Activated CD4-positive, alpha-beta memory T cell treated with anti-CD3 and anti-CD28 coated beads, Interleukin-2, amount 10 ng/mL, durations not matched to agents 7 days and 5 days (primary cell): ENCODE measurements at regions not wholly inside any gene's neighbourhood (a gene's known extent, or its start where the extent isn't known, plus 50 kb on each side); places are given as distances from the start of the nearest gene placed in this dataset.
"Not testable (repeated sequence)": the region's sequence is repeated elsewhere in the genome, so short reads cannot be mapped to it uniquely, and the experiment has no call there.

Source experiments
- CTCF ChIA-PET: fragments of 350-600 bp; sonication (Branson Sonifier 250); formaldehyde crosslinking; loops from one replicate; lab custom pipeline; 2021; ENCODE audit warnings: antibody characterized with exemption, inconsistent platforms; lab: Charles Lee
- POLR2A ChIA-PET: fragments of 350-600 bp; sonication (Branson Sonifier 250); formaldehyde crosslinking; loops from one replicate; lab custom pipeline; 2021; ENCODE audit warnings: antibody characterized with exemption; lab: Charles Lee
- DNase-seq: peaks from one replicate; pipeline ENCODE4 v3.0.0-alpha.2; 2020
- H3K27ac Mint-ChIP-seq: one replicate; pipeline ENCODE4 v1.8.0; 2021; ENCODE audit warnings: mild to moderate bottlenecking, mixed read lengths
- H3K27me3 Mint-ChIP-seq: one replicate; pipeline ENCODE4 v1.8.0; 2021; ENCODE audit warnings: mixed read lengths
- H3K36me3 Mint-ChIP-seq: one replicate; pipeline ENCODE4 v1.8.0; 2021; ENCODE audit warnings: low read depth, mixed read lengths
- H3K4me1 Mint-ChIP-seq: one replicate; pipeline ENCODE4 v1.8.0; 2021; ENCODE audit warnings: mixed read lengths
- H3K4me3 Mint-ChIP-seq: one replicate; pipeline ENCODE4 v1.8.0; 2021; ENCODE audit warnings: mild to moderate bottlenecking, mixed read lengths
- H3K9me3 Mint-ChIP-seq: one replicate; pipeline ENCODE4 v1.8.0; 2021; ENCODE audit warnings: mixed read lengths

DNA sequence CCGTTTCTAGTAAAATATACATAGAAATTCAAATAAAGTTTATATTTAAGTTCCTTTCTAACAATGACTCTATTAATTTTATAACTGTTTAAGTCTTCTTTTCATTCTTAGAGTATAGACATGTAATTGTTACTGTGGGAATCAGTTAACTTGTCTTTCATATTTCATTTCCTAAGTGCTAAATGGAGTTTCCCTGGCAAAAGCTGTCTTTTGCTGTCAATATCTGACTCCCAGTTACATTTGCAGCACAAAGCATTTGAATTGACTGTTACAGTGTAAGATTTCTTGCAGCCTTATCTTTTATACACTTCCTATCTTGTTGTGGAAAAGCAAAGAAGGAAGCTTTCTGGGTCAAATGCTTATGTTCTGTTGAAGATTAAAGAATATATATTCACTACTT is 1026.3 kb downstream of the CDH9 start:
- POLR2A ChIA-PET = no interaction called here

DNA sequence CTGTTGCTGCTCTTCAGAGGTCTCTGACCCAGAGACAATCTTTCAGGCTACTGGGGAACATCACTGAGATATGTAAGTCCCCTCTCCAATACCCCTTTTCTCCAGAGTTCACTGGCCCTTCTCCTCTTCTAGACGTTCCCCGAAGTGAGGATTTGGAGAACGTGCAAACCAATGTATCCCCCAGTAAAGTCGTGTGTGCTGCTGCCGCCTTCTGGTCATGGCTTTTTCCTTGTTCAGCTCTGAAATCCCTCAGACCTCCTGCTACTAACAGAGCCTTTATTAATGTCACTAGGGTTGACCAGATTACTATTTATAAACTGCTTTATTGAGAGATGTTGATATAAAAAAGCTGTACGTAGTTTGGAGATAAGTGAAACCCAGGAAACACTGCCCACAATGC is 1028.6 kb downstream of the CDH9 start:
- no peak for DNase-seq
- Mint-ChIP-seq H3K27me3 (no peaks in the 10 kb centered on the region), H3K27ac (no peak overlapping the region), H3K36me3 (no peaks in the 10 kb centered on the region), H3K9me3 (peaks cover 11% of the 10 kb centered on the region), H3K4me1 (no peaks in the 10 kb centered on the region), H3K4me3 (no peak overlapping the region)
- ChIA-PET CTCF (no interaction called here), POLR2A (no interaction called here)

More for the DNA sequence above, 1026.3 kb downstream of the CDH9 start:
- CTCF ChIA-PET = interaction anchor here (0.6 kb wide), 1 partner anchor 57 kb away, joined by 3 read pairs; no protein-coding TSS in a partner anchor
- no peak for DNase-seq
- Mint-ChIP-seq H3K27me3 (no peaks in the 10 kb centered on the region), H3K4me3 (no peak overlapping the region), H3K9me3 (peaks cover 17% of the 10 kb centered on the region), H3K27ac (no peak overlapping the region), H3K4me1 (no peaks in the 10 kb centered on the region), H3K36me3 (no peaks in the 10 kb centered on the region)

GRCh38 chr5:26003966-26004365 is 1034.4 kb downstream of the CDH9 start:
- ChIA-PET CTCF (no interaction called here), POLR2A (no interaction called here)
- Mint-ChIP-seq H3K27me3 (no peaks in the 10 kb centered on the region), H3K27ac (no peak overlapping the region), H3K36me3 (no peaks in the 10 kb centered on the region), H3K4me1 (no peaks in the 10 kb centered on the region), H3K4me3 (no peak overlapping the region), H3K9me3 (peaks cover 9% of the 10 kb centered on the region)
- DNase-seq = no peak

DNA sequence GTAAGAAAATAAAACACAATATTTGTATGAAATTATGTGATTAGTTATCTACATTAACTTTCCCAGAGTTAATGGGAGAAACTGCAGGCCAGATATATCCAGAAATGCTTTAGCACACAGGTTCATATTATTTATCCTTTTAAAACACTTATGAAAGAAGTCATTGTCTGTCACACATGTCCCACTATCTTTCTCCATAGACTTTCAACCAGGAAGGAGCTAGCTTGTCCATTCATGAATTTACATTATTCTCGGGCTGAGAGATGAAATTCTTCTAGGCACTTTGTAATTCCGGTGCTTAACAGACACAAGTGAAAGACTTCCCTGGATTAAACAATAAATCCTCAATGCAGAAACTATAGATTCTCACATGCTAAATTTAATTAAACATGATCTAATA is 1043.2 kb downstream of the CDH9 start:
- H3K4me1 Mint-ChIP-seq = no peaks in the 10 kb centered on the region
- no peaks in the 10 kb centered on the region for H3K36me3 Mint-ChIP-seq
- H3K27me3 Mint-ChIP-seq = no peaks in the 10 kb centered on the region
- POLR2A ChIA-PET = no interaction called here
- DNase-seq = no peak
- no peak overlapping the region for H3K4me3 Mint-ChIP-seq
- CTCF ChIA-PET = no interaction called here
- H3K27ac Mint-ChIP-seq = no peak overlapping the region
- H3K9me3 Mint-ChIP-seq = peaks cover 10% of the 10 kb centered on the region

DNA sequence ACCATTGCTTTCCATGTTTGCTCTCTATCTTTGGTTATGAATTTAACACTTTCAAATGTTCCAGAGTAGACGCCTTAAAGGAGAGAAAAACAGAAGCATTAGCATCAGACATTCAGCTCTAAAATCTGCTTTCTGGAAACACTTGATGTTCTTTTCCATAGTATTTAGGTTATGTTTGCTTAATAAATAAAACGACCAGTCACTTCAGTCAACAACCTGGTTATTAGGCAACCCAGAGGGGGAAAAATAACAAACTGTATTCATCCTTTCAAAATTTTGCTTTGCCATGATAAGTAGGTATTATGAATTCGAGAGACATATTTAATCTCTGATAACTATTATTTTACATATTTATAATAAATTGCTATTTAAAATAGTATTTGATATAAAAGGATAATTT is 1044.7 kb downstream of the CDH9 start:
- CTCF ChIA-PET = no interaction called here
- Mint-ChIP-seq H3K27ac (no peak overlapping the region), H3K4me3 (no peak overlapping the region), H3K36me3 (no peaks in the 10 kb centered on the region), H3K9me3 (peaks cover 12% of the 10 kb centered on the region), H3K27me3 (no peaks in the 10 kb centered on the region), H3K4me1 (no peaks in the 10 kb centered on the region)
- POLR2A ChIA-PET = no interaction called here
- no peak for DNase-seq

DNA sequence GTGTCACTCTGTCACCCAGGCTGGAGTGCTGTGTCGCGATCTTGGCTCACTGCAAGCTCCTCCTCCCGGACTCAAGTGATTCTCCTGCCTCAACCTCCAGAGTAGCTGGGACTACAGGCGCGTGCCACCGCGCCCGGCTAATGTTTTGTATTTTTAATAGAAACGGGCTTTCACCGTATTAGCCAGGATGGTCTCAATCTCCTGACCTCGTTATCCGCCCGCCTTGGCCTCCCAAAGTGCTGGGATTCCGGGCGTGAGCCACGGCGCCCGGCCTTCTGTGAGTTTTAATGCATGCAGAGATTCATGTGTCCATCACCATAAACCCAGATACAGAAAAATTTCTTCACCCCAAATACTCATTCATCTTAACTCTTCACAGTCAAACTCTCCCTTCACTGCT is 1046.7 kb downstream of the CDH9 start:
- H3K36me3 Mint-ChIP-seq = no peaks in the 10 kb centered on the region
- no peaks in the 10 kb centered on the region for H3K27me3 Mint-ChIP-seq
- no peak overlapping the region for H3K27ac Mint-ChIP-seq
- ChIA-PET POLR2A (no interaction called here), CTCF (no interaction called here)
- peaks cover 12% of the 10 kb centered on the region for H3K9me3 Mint-ChIP-seq
- H3K4me1 Mint-ChIP-seq = no peaks in the 10 kb centered on the region
- H3K4me3 Mint-ChIP-seq = no peak overlapping the region
- no peak for DNase-seq

GRCh38 chr5:25990771-25991170 is 1047.6 kb downstream of the CDH9 start:
- peaks cover 12% of the 10 kb centered on the region for H3K9me3 Mint-ChIP-seq
- POLR2A ChIA-PET = no interaction called here
- H3K4me1 Mint-ChIP-seq = no peaks in the 10 kb centered on the region
- no peaks in the 10 kb centered on the region for H3K36me3 Mint-ChIP-seq
- no peaks in the 10 kb centered on the region for H3K27me3 Mint-ChIP-seq
- no peak for DNase-seq
- H3K4me3 Mint-ChIP-seq = no peak overlapping the region
- CTCF ChIA-PET = no interaction called here
- no peak overlapping the region for H3K27ac Mint-ChIP-seq

GRCh38 chr5:25979086-25979485 is 1059.3 kb downstream of the CDH9 start:
- CTCF ChIA-PET = no interaction called here

GRCh38 chr5:25975885-25976284 is 1062.5 kb downstream of the CDH9 start:
- DNase-seq = no peak
- CTCF ChIA-PET = no interaction called here
- H3K36me3 Mint-ChIP-seq = no peaks in the 10 kb centered on the region
- peaks cover 22% of the 10 kb centered on the region for H3K9me3 Mint-ChIP-seq
- POLR2A ChIA-PET = no interaction called here
- no peaks in the 10 kb centered on the region for H3K27me3 Mint-ChIP-seq
- no peaks in the 10 kb centered on the region for H3K4me1 Mint-ChIP-seq
- H3K27ac Mint-ChIP-seq = no peak overlapping the region
- no peak overlapping the region for H3K4me3 Mint-ChIP-seq

More at GRCh38 chr5:25979086-25979485, 1059.3 kb downstream of the CDH9 start:
- no peak for DNase-seq
- Mint-ChIP-seq H3K27ac (no peak overlapping the region), H3K27me3 (no peaks in the 10 kb centered on the region), H3K4me1 (no peaks in the 10 kb centered on the region), H3K9me3 (peaks cover 14% of the 10 kb centered on the region), H3K36me3 (no peaks in the 10 kb centered on the region), H3K4me3 (no peak overlapping the region)
- POLR2A ChIA-PET = no interaction called here

DNA sequence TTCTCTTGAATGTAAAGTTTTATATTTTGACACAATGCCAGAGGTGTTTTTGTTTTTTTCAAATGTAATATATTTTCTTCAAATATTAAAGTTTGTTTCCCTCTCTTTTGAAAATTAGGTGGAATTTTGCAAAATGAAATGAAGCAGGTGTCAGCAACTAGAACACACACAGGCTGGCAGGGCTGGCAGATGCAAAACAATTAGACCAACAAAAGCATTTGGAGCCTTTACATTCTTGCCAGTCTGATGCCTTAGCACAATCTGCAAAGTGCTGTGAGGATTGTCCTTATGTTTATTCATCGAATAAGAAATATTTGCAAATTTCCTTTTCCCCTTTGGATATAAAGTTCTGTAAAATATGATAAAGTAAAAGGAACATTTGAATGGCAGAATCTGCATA is 1063.9 kb downstream of the CDH9 start:
- DNase-seq = no peak
- Mint-ChIP-seq H3K4me1 (no peaks in the 10 kb centered on the region), H3K9me3 (peaks cover 19% of the 10 kb centered on the region), H3K27ac (no peak overlapping the region), H3K27me3 (no peaks in the 10 kb centered on the region), H3K36me3 (no peaks in the 10 kb centered on the region), H3K4me3 (no peak overlapping the region)
- POLR2A ChIA-PET = no interaction called here
- CTCF ChIA-PET = no interaction called here

DNA sequence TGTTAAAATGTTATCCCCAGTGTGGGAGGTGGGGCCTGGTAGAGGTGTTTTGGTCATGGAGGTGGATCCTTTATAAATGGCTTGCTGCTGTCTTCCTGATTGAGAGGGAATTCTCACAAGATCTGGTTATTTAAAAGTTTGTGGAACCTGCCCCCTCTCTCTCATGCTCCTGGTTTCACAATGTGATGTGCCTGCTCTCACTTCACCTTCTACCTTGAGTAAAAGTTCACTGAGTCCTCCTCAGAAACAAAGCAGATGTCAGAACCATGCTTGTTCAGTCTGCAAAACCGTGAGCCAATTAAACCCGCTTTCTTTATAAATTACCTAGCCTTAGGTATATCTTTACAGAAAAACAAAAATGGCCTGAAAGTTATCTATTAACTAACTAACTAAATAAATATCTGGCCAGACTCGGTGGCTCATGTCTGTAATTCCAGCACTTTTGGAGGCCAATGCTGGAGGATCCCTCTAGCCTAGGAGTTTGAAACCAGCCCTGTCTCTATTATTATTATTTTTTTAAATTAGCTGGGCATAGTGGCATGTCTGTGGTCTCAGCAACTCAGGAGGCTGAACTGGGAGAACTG is 1067.4 kb downstream of the CDH9 start:
- POLR2A ChIA-PET = no interaction called here
- no peak overlapping the region for H3K4me3 Mint-ChIP-seq
- CTCF ChIA-PET = no interaction called here

DNA sequence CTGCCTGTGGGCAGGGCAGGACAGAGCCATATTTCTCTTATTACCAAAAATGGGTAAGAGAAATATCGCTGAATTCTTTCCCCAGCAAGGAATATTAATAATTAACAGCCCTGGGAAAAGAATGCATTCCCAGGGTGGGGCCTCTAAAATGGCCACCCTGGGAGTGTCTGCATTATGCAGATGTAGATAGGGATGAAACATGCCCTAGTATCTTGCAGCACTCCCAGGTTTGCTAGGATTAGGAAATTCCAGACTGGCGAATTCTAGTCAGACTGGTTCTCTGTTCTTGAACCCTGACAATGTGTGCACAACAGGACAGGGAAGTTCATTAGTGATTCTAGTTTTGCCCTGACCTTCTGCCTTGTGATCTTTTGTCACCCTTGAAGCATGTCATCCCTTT is 1069.3 kb downstream of the CDH9 start:
- H3K27me3 Mint-ChIP-seq, DNase-seq, CTCF ChIA-PET, H3K36me3 Mint-ChIP-seq, H3K27ac Mint-ChIP-seq, H3K4me1 Mint-ChIP-seq, H3K4me3 Mint-ChIP-seq, POLR2A ChIA-PET: not testable (repeated sequence)
- H3K9me3 Mint-ChIP-seq = peaks cover 17% of the 10 kb centered on the region

More for the DNA sequence above, 1067.4 kb downstream of the CDH9 start:
- no peaks in the 10 kb centered on the region for H3K27me3 Mint-ChIP-seq
- H3K4me1 Mint-ChIP-seq = no peaks in the 10 kb centered on the region
- no peak for DNase-seq
- H3K27ac Mint-ChIP-seq = no peak overlapping the region
- H3K36me3 Mint-ChIP-seq = no peaks in the 10 kb centered on the region
- H3K9me3 Mint-ChIP-seq = peaks cover 23% of the 10 kb centered on the region

DNA sequence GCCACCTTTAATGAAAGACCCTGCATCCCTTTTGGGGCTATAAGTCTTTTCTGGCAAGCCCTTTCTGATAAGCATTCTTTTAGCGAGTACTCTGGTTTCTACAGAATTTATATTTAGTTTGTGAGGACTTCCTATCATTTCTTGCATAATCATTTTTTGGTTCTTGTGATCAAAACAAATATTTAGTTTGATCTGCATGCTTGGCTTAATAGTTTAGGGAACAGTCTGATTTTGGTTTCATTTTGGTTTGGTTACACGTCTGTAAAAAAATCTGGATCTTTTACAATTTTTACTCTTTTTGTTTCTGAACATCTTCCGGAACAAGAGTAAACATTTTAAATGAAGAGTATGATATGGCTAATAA is 1074.4 kb downstream of the CDH9 start:
- H3K9me3 Mint-ChIP-seq = peaks cover 6% of the 10 kb centered on the region
- no peak overlapping the region for H3K4me3 Mint-ChIP-seq
- ChIA-PET POLR2A (no interaction called here), CTCF (no interaction called here)
- H3K36me3 Mint-ChIP-seq = no peaks in the 10 kb centered on the region
- H3K27ac Mint-ChIP-seq = no peak overlapping the region
- H3K4me1 Mint-ChIP-seq = no peaks in the 10 kb centered on the region
- no peaks in the 10 kb centered on the region for H3K27me3 Mint-ChIP-seq
- DNase-seq = no peak

DNA sequence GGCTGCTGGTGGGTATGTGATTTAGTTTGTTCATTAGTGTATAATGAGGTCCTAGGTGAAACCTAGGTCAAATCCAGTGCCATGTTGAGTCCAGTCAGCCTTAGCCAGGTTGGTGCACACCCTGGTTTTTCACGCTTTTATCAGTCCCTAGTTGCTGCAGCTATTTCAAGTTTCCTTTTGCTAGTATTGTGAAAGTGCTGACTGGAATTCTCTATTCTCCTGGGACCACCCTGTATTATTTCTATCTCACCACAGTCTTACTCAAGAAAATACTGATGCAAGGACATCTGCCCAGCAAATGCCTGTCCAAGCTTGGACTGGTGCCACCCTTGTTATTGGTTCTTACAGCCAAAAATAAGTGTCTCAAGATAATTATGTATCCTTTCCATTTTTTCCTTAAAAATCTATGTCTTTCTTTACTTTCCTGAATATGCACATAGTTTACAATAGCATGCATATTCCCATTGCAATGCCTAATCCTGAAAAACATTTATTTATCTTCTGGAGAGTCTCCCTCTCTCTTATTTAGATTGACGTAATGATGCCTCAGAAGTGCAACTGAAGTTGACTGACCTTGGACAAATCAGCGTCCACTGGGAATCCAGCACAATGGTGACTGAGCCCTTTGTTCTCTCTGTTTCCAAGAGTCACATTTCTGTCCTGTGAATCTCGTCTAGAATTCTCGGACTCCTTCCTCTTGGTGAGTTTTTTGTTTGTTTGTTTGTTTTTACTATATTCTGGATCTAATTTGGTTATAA is 1075.0 kb downstream of the CDH9 start:
- POLR2A ChIA-PET = no interaction called here
- Mint-ChIP-seq H3K4me3 (no peak overlapping the region), H3K27me3 (no peaks in the 10 kb centered on the region), H3K27ac (no peak overlapping the region), H3K4me1 (no peaks in the 10 kb centered on the region), H3K9me3 (peaks cover 6% of the 10 kb centered on the region), H3K36me3 (no peaks in the 10 kb centered on the region)
- no peak for DNase-seq
- CTCF ChIA-PET = no interaction called here
